ENCODE measurements at regions not wholly inside any gene's neighbourhood (a gene's known extent, or its start where the extent isn't known, plus 50 kb on each side); places are given as distances from the start of the nearest gene placed in this dataset.

GRCh38 chr4:177239878-177240277, 69.8 kb upstream of the NEIL3 start:
- TF ChIP-seq CTCF (IDR thresholded peaks at IDR 0.05; ENCODE audit: extremely low read depth in 1 of 2, insufficient read depth in 1 of 2, low read depth in 1 of 2, low read length in 2 of 2) (no peak), POLR2A (IDR thresholded peaks at IDR 0.05; ENCODE audit: low read depth, low read length) (no peak), MAX (IDR thresholded peaks at IDR 0.05; ENCODE audit: insufficient read depth, insufficient read length) (no peak), EZH2 (IDR thresholded peaks at IDR 0.05; ENCODE audit: borderline replicate concordance, low read depth, low read length, severe bottlenecking) (no peak), POLR2AphosphoS5 (IDR thresholded peaks at IDR 0.05; ENCODE audit: insufficient read depth, low read depth, low read length) (no peak), JUN (IDR thresholded peaks at IDR 0.05; ENCODE audit: borderline replicate concordance, insufficient read depth, insufficient read length, low read depth) (no peak), MYC (IDR thresholded peaks at IDR 0.05; ENCODE audit: low read depth, low read length) (no peak)
